ENCODE measurements at regions not wholly inside any gene's neighbourhood (a gene's known extent, or its start where the extent isn't known, plus 50 kb on each side); places are given as distances from the start of the nearest gene placed in this dataset.

- TF ChIP-seq CTCF (IDR thresholded peaks at IDR 0.05) (no peak), POLR2A (IDR thresholded peaks at IDR 0.05) (no peak)
These were observed 412.0 kb downstream of the SHISA9 start for GRCh38 chr16:13313351-13313750.
